ENCODE measurements at regions not wholly inside any gene's neighbourhood (a gene's known extent, or its start where the extent isn't known, plus 50 kb on each side); places are given as distances from the start of the nearest gene placed in this dataset.

GRCh38 chr14:84107835-84108343 is 1422.1 kb upstream of the FLRT2 start (continued):
- TF ChIP-seq, protein P1, sequence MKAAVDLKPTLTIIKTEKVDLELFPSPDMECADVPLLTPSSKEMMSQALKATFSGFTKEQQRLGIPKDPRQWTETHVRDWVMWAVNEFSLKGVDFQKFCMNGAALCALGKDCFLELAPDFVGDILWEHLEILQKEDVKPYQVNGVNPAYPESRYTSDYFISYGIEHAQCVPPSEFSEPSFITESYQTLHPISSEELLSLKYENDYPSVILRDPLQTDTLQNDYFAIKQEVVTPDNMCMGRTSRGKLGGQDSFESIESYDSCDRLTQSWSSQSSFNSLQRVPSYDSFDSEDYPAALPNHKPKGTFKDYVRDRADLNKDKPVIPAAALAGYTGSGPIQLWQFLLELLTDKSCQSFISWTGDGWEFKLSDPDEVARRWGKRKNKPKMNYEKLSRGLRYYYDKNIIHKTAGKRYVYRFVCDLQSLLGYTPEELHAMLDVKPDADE (IDR thresholded peaks at IDR 0.05), result no peak
- TF ChIP-seq REST (IDR thresholded peaks at IDR 0.05; ENCODE audit: unreplicated experiment) (no peak), EZH2 (IDR thresholded peaks at IDR 0.05; ENCODE audit: low read depth, unreplicated experiment) (no peak), CTCF (conservative IDR thresholded peaks at IDR 0.05; ENCODE audit: low read depth in 2 of 2) (no peak), ZNF331 (CRISPR knock-in tag; IDR thresholded peaks at IDR 0.05; ENCODE audit: low read depth) (no peak)

- H3K27me3 ChIP-seq (ENCODE audit: insufficient read depth), result no peaks in the 10 kb centered on the region
- H4K20me1 ChIP-seq (replicated peaks; ENCODE audit: insufficient read depth), result no peaks in the 10 kb centered on the region
- TF ChIP-seq NANOG (IDR thresholded peaks at IDR 0.05; ENCODE audit: borderline replicate concordance), result no peak
- Mint-ChIP-seq H3K27me3 (ENCODE audit: insufficient read depth, low read depth, poor library complexity) (peaks cover 2% of the 10 kb centered on the region), H3K27ac (peak overlapping the region; percentile 29; the same call in 1 of the 2 replicates), H3K36me3 (ENCODE audit: low read depth) (peaks cover 15% of the 10 kb centered on the region; the same call in 2 of the 3 replicates), H3K9me3 (peaks cover 13% of the 10 kb centered on the region), H3K4me1 (peaks cover 5% of the 10 kb centered on the region; the same call in 2 of the 3 replicates), H3K4me3 (no peak overlapping the region)
- no peaks in the 10 kb centered on the region for H3K4me1 ChIP-seq (ENCODE audit: insufficient read depth)
- ATAC-seq (no peak), DNase-seq (ENCODE audit: low spot score) (no peak)
- H3K4me3 ChIP-seq, result no peak overlapping the region
- no peaks in the 10 kb centered on the region for H3K36me3 ChIP-seq (ENCODE audit: insufficient read depth)
- no peak overlapping the region for H3K27ac ChIP-seq (ENCODE audit: low read depth)
- H3F3A ChIP-seq (replicated peaks; ENCODE audit: low read depth), result no peaks in the 10 kb centered on the region
- H3K9me2 ChIP-seq (ENCODE audit: insufficient read depth), result no peaks in the 10 kb centered on the region; the same call in 1 of the 2 replicates
- H2AFZ ChIP-seq, result no peak overlapping the region
- no peak overlapping the region for H3K4me2 ChIP-seq
- no peaks in the 10 kb centered on the region for H3K79me2 ChIP-seq (replicated peaks; ENCODE audit: insufficient read depth)
Measured at GRCh38 chr14:84108746-84109457, 1421.0 kb upstream of the FLRT2 start.

Data from GM23338 (cell line).